ENCODE measurements at regions not wholly inside any gene's neighbourhood (a gene's known extent, or its start where the extent isn't known, plus 50 kb on each side); places are given as distances from the start of the nearest gene placed in this dataset.
"Not testable (repeated sequence)": the region's sequence is repeated elsewhere in the genome, so short reads cannot be mapped to it uniquely, and the experiment has no call there.

DNA sequence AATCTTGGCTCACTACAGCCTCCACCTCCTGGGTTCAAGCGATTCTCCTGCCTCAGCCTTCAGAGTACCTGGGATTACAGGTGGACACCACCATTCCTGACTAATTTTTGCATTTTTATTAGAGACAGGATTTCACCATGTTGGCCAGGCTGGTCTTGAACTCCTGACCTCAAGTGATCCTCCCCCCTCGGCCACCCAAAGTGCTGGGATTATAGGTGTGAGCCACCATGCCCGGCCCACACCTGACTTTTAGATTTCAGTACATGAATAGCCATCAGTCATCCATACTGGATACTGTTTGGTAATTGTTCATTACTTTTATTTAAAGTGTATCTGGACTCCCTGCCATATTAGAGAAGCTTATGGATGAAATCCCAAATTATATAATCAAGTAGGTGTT, 82.6 kb upstream of the DCC start:
- intact Hi-C loops (cut with micrococcal nuclease); H3K9me3 Mint-ChIP-seq; H3K27ac Mint-ChIP-seq; H3K27me3 Mint-ChIP-seq (ENCODE audit: insufficient read depth); H3K4me1 Mint-ChIP-seq (ENCODE audit: low read depth); H3K36me3 Mint-ChIP-seq (ENCODE audit: low read depth); DNase-seq (ENCODE audit: low spot score); H3K4me3 Mint-ChIP-seq: not testable (repeated sequence)

GRCh38 chr18:52275817-52276216, 64.2 kb upstream of the DCC start:
- Mint-ChIP-seq H3K27ac (no peak overlapping the region), H3K27me3 (ENCODE audit: insufficient read depth) (no peaks in the 10 kb centered on the region), H3K36me3 (ENCODE audit: low read depth) (no peaks in the 10 kb centered on the region), H3K4me3 (no peak overlapping the region), H3K9me3 (no peaks in the 10 kb centered on the region), H3K4me1 (ENCODE audit: low read depth) (no peaks in the 10 kb centered on the region)
- no peak for DNase-seq (ENCODE audit: low spot score)
- intact Hi-C loops (cut with micrococcal nuclease), result no loop called here

DNA sequence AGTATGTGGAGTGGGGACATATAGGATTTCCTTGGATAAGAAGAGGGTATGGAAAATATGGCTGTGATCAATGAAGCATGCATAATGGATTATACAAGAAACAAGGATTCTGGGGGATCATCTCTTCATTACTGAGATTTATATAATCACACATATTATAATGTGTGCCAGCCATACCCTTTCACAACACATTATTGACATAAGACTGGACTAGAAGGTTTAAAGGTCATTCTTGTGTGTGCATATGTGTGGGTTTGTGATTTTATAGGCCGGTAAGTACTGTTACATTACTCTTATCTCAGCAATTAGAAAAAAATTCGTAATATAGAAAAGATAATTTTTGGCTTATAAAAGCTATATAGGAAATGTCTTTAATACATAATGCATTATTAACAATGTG, 62.2 kb upstream of the DCC start:
- no peaks in the 10 kb centered on the region for H3K36me3 Mint-ChIP-seq (ENCODE audit: low read depth)
- no peak for DNase-seq (ENCODE audit: low spot score)
- H3K4me1 Mint-ChIP-seq (ENCODE audit: low read depth), result no peaks in the 10 kb centered on the region
- H3K27me3 Mint-ChIP-seq (ENCODE audit: insufficient read depth), result no peaks in the 10 kb centered on the region
- H3K4me3 Mint-ChIP-seq, result no peak overlapping the region
- H3K27ac Mint-ChIP-seq, result no peak overlapping the region
- intact Hi-C loops (cut with micrococcal nuclease), result no loop called here
- no peaks in the 10 kb centered on the region for H3K9me3 Mint-ChIP-seq

- intact Hi-C loops (cut with micrococcal nuclease), result no loop called here
- no peaks in the 10 kb centered on the region for H3K4me1 Mint-ChIP-seq (ENCODE audit: low read depth)
- no peak overlapping the region for H3K4me3 Mint-ChIP-seq
- H3K9me3 Mint-ChIP-seq, result no peaks in the 10 kb centered on the region
- no peak for DNase-seq (ENCODE audit: low spot score)
- H3K36me3 Mint-ChIP-seq (ENCODE audit: low read depth), result no peaks in the 10 kb centered on the region
- H3K27ac Mint-ChIP-seq, result no peak overlapping the region
- H3K27me3 Mint-ChIP-seq (ENCODE audit: insufficient read depth), result no peaks in the 10 kb centered on the region
Observed at GRCh38 chr18:52278191-52278590, 61.8 kb upstream of the DCC start.

DNA sequence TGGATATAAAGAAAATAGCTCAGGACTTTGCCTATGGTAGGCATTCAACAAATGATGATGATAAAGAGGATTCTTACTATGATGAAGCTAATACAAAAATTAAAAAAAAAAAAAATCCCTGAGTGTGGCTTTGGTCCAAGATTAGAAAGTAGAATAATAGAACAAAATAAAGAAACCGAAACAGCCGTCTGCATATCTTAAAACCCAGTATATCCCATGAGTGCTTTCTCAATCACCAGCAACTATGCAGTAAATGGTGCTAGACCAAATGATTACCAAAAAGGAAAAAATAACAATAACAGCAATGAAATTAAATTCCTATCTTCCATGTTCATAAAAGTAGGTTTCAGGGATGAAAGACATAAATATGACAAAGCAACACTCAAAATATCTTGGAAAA, 59.3 kb upstream of the DCC start:
- intact Hi-C loops (cut with micrococcal nuclease), result no loop called here
- H3K27ac Mint-ChIP-seq, result no peak overlapping the region
- no peaks in the 10 kb centered on the region for H3K36me3 Mint-ChIP-seq (ENCODE audit: low read depth)
- no peaks in the 10 kb centered on the region for H3K27me3 Mint-ChIP-seq (ENCODE audit: insufficient read depth)
- no peak overlapping the region for H3K4me3 Mint-ChIP-seq
- DNase-seq (ENCODE audit: low spot score), result no peak
- H3K9me3 Mint-ChIP-seq, result no peaks in the 10 kb centered on the region
- H3K4me1 Mint-ChIP-seq (ENCODE audit: low read depth), result no peaks in the 10 kb centered on the region

DNA sequence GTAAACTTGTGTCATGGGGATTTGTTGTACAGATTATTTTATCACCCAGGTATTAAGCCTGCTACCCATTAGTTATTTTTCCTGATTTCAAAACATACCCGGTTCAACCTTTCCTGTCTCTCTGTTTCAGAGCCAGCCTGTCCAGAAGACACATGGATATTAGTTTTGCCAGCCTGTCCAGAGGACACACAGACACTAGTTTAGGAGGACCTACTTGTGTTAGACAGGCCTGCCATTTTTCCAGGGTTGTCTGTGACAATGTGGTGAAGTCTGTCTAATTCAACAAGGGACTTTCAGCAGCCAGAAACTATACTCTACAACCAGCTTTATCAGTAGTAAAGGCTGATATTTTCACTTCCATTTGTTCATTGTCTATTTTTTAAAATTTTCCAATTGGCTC, 56.1 kb upstream of the DCC start:
- Mint-ChIP-seq H3K27ac (no peak overlapping the region), H3K9me3 (no peaks in the 10 kb centered on the region), H3K4me1 (ENCODE audit: low read depth) (no peaks in the 10 kb centered on the region), H3K27me3 (ENCODE audit: insufficient read depth) (no peaks in the 10 kb centered on the region), H3K36me3 (ENCODE audit: low read depth) (no peaks in the 10 kb centered on the region), H3K4me3 (no peak overlapping the region)
- intact Hi-C loops (cut with micrococcal nuclease), result no loop called here
- DNase-seq (ENCODE audit: low spot score), result no peak

- Mint-ChIP-seq H3K27ac (no peak overlapping the region), H3K36me3 (ENCODE audit: low read depth) (no peaks in the 10 kb centered on the region), H3K9me3 (no peaks in the 10 kb centered on the region), H3K4me1 (ENCODE audit: low read depth) (no peaks in the 10 kb centered on the region), H3K27me3 (ENCODE audit: insufficient read depth) (no peaks in the 10 kb centered on the region), H3K4me3 (no peak overlapping the region)
- intact Hi-C loops (cut with micrococcal nuclease), result no loop called here
- DNase-seq (ENCODE audit: low spot score), result no peak
Observed at GRCh38 chr18:52286675-52287074, 53.3 kb upstream of the DCC start.

DNA sequence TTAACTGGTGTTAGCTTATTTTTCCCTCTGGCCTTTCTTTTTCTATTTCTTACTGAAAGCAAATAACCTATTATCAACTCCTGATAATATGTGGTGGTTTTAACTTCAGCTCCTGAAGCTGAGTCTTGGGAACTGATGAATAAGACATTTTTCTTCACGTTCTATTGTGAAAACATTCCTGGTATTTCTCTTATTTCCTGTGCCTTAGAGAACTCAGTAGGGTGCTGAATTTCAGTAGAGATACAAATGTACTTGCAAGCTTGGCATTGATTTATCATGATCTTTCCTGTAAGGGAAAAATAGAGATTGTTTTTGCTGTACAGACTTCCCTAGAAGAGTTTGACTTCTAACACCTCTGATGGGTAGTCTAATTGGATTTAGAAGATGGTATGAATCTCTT, 52.8 kb upstream of the DCC start:
- H3K4me3 Mint-ChIP-seq, result no peak overlapping the region
- H3K36me3 Mint-ChIP-seq (ENCODE audit: low read depth), result no peaks in the 10 kb centered on the region
- no peaks in the 10 kb centered on the region for H3K27me3 Mint-ChIP-seq (ENCODE audit: insufficient read depth)
- H3K27ac Mint-ChIP-seq, result no peak overlapping the region
- no peaks in the 10 kb centered on the region for H3K9me3 Mint-ChIP-seq
- H3K4me1 Mint-ChIP-seq (ENCODE audit: low read depth), result no peaks in the 10 kb centered on the region
- intact Hi-C loops (cut with micrococcal nuclease), result no loop called here
- DNase-seq (ENCODE audit: low spot score), result no peak

DNA sequence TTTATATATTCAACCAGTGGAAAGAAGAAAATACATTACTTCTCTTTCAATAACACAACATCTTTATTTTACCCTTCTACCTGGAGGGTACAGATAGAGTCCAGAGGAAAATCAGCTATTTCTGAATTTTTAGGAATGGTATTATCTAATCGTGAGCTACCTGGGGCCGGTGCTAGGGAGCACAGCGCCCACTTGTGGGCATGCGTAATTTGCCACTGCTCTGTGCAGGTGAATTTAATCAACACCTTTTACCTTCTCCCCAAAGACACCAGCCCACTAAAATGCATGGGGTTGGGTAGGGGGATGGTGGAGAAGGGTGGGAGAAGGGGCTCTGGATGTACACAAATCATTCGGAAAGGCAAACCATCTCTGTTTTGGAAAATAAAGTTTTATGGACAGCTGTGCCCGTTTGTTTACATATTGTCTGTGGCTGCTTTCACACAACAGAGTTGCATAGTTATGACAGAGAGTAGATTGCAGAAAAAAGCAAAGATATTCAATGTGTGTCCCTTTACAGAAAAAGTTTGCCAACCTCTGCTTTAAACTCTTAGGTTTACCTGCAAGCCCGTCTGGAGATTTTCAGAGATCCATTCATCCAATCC, 51.5 kb upstream of the DCC start:
- no peaks in the 10 kb centered on the region for H3K9me3 Mint-ChIP-seq
- no peak overlapping the region for H3K27ac Mint-ChIP-seq
- no peaks in the 10 kb centered on the region for H3K36me3 Mint-ChIP-seq (ENCODE audit: low read depth)
- no peak overlapping the region for H3K4me3 Mint-ChIP-seq
- H3K4me1 Mint-ChIP-seq (ENCODE audit: low read depth), result no peaks in the 10 kb centered on the region
- no peak for DNase-seq (ENCODE audit: low spot score)
- no peaks in the 10 kb centered on the region for H3K27me3 Mint-ChIP-seq (ENCODE audit: insufficient read depth)
- intact Hi-C loops (cut with micrococcal nuclease), result loop anchor here (1.0 kb wide), 1 partner anchor 620 kb away; no protein-coding TSS in a partner anchor

- no peaks in the 10 kb centered on the region for H3K27me3 Mint-ChIP-seq (ENCODE audit: insufficient read depth)
- intact Hi-C loops (cut with micrococcal nuclease), result no loop called here
Observed at GRCh38 chr18:52289392-52289791, 50.6 kb upstream of the DCC start.

More at GRCh38 chr18:52289392-52289791, 50.6 kb upstream of the DCC start:
- DNase-seq (ENCODE audit: low spot score), result no peak
- Mint-ChIP-seq H3K4me1 (ENCODE audit: low read depth) (no peaks in the 10 kb centered on the region), H3K36me3 (ENCODE audit: low read depth) (no peaks in the 10 kb centered on the region), H3K27ac (no peak overlapping the region), H3K9me3 (no peaks in the 10 kb centered on the region), H3K4me3 (no peak overlapping the region)
